Thyroid gland (tissue), 4 donors: ENCODE measurements at regions not wholly inside any gene's neighbourhood (a gene's known extent, or its start where the extent isn't known, plus 50 kb on each side); places are given as distances from the start of the nearest gene placed in this dataset.

ENCODE experiments used
- CTCF ChIP-seq, 6 experiments: fragments of 200-600 bp in 3 of 6; fragments of 450-650 bp in 3 of 6; sonication (generic) in 3 of 6; IDR thresholded peaks; one replicate each; pipeline ENCODE4 v1.5.1; 2016 to 2019; ENCODE audit warnings: antibody characterized with exemption in 6 of 6, mild to moderate bottlenecking in 2 of 6, inconsistent platforms in 1 of 6, moderate library complexity in 1 of 6
- POLR2A ChIP-seq, 2 donors: fragments of 450-650 bp; IDR thresholded peaks; one replicate each; pipeline ENCODE4 v1.6.1; 2017; ENCODE audit warnings: antibody characterized with exemption in 2 of 2, mild to moderate bottlenecking in 2 of 2, moderate library complexity in 1 of 2

- TF ChIP-seq CTCF (IDR thresholded peaks at IDR 0.05) (no peak), POLR2A (IDR thresholded peaks at IDR 0.05) (no peak)
Measured at GRCh38 chr5:82445726-82446335, 167.7 kb upstream of the RPS23 start.
